VCaP (cell line): ENCODE measurements at regions not wholly inside any gene's neighbourhood (a gene's known extent, or its start where the extent isn't known, plus 50 kb on each side); places are given as distances from the start of the nearest gene placed in this dataset.

Experiments
- H3K27ac ChIP-seq: fragments of 450-650 bp; 2 replicates; pipeline ENCODE4 v1.5.1; 2017
- TF ChIP-seq, protein P1 (sequence below): fragments of 450-650 bp; conservative IDR thresholded peaks from 2 replicates; pipeline ENCODE4 v1.5.1; 2017; ENCODE audit warnings: mild to moderate bottlenecking, moderate library complexity

DNA sequence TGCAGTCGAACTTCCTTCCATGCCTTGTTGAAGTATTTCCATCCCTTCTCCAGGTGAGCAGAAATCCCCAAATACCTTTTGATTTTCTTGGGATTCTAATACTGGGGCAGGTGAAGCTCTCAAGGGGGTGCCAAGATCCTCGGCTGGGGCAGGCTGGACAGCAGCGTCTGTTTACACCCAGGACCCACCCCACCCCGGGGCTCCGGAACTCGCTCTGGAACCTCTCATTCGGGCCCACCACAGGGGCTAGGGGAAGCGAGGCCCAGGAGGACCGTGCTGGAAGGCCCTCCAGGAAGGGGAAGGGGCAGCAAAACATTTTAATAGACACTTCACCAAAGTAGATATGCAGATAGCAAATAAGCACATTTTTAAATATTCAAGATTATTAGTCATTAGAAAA lies 161.9 kb upstream of the GORAB start:
- H3K27ac ChIP-seq, result no peak overlapping the region
- TF ChIP-seq, protein P1, sequence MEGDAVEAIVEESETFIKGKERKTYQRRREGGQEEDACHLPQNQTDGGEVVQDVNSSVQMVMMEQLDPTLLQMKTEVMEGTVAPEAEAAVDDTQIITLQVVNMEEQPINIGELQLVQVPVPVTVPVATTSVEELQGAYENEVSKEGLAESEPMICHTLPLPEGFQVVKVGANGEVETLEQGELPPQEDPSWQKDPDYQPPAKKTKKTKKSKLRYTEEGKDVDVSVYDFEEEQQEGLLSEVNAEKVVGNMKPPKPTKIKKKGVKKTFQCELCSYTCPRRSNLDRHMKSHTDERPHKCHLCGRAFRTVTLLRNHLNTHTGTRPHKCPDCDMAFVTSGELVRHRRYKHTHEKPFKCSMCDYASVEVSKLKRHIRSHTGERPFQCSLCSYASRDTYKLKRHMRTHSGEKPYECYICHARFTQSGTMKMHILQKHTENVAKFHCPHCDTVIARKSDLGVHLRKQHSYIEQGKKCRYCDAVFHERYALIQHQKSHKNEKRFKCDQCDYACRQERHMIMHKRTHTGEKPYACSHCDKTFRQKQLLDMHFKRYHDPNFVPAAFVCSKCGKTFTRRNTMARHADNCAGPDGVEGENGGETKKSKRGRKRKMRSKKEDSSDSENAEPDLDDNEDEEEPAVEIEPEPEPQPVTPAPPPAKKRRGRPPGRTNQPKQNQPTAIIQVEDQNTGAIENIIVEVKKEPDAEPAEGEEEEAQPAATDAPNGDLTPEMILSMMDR, result no peak

DNA sequence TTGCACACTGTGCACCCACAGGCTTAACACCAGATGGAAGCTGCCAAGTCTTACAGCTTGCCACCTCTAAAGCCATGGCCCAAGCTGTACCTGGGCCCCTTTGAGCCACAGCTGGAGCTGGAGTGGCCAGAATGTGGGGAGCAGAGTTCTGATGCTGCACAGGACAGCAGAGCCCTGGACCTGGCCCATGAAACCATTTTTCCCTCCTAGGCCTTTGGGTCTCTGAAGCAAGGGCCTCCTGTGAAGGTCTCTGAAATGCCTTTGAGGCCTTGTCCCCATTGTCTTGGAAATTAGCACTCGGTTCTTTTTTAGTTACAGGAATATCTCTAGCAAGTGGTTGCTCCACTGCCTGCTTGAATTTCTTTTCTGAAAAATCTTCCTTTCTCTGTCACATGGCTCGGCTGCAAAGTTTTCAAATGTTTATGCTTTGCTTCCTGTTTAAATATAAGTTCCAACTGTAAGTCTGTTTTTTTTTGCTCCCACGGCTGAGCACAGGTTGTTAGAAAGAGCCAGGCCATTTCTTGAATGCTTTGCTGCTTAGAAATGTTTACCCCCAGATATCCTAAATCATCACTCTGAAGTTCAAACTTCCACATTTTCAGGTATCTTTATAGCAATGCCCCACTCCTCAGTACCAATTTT lies 156.8 kb upstream of the GORAB start:
- H3K27ac ChIP-seq, result no peak overlapping the region
- TF ChIP-seq, protein P1, result no peak

DNA sequence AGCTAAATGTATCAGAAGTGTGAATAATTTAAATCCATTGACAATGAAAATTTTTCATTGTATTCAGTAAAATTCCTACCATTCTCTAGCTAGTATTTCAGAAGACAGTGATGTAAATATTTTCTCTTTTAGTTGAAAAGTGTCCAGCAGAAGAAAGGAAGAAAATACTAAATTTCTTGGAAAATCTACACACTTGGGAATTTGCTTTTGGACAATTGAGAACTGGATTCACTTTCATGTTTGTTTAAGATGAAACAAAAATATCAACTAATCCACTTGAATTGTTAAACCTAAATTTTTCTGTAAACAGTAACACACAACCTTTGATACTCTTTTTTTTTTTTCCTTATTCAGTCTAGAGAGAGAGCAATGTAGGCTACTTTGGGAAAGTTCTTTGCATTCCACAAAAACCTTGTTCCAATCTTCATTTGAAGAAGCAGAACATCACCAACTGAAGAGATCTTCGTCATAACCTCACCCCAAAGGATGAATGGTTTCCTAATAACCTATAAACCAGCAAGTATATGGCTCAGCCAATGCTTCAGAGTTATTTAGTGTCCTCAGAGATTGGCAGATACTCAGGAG lies 155.1 kb upstream of the GORAB start:
- H3K27ac ChIP-seq, result no peak overlapping the region
- TF ChIP-seq, protein P1, result no peak

DNA sequence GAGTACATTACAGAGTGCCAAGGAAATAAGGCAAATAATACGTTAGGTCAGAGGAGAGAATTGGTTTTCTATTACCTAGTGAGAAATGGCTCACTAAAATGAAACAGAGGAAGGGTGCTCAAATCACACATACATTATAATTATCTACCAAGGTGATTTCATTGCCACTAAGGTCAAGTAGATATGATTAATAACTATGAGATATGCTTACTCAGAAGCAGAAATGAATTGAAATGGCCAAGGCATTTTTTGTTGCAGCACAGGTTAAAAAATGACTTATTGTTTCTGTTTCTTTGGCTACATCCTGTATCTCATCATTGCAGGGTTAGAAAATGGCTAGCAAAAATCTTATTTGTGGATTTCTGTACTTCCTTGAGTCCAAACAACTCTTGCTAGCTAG lies 154.5 kb upstream of the GORAB start:
- TF ChIP-seq, protein P1, result no peak
- H3K27ac ChIP-seq, result no peak overlapping the region

DNA sequence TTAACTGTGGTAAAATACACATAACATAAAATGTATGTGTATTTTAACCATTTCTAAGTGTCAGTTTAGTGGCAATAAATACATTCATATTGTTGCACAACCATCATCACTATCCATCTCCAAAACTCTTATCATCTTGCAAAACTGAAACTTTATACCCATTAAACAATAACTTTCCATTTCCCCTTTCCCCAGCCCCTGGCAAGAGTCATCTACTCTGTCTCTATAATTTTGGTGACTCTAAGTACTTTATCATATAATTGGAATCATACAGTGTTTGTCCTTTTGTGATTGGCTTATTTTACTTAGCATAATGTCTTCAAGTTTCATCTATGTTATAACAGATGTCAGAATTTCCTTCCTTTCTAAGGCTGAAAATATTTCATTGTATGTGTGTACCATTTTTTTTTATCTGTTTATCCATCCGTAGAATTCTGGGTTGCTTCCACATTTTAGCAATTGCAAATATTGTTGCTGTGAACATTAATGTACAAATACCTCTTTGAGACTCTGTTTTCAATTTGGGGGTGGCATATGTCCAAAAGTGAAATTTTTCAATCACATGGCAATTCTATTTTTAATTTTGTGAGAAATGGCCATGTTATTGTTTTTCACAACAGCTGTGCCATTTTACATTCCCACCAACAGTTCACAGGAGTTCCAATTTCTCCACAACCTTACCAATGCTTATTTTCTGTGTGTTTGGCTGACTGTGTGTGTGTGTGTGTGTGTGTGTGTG lies 153.9 kb upstream of the GORAB start:
- TF ChIP-seq, protein P1, result no peak
- H3K27ac ChIP-seq, result no peak overlapping the region

DNA sequence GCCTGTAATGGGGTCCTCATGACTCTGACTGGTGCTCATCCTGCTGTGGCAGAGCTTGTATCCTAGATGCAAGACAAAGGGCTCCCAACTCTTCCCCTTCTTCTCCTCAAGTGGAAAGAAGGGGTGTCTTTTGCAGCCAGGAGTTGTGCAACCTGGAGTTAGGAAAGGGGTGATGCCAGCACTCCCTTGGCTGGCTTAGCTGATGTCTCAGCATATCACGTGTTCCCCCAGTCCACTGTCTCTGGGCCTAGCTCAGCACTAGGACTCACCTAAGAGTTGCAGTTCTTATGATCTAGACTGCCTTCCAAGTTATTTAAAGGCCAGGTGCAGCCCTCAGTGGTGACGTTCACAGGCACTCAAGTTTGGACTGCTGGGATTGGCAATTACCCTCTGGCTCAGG lies 146.2 kb upstream of the GORAB start:
- TF ChIP-seq, protein P1, result no peak
- no peak overlapping the region for H3K27ac ChIP-seq

DNA sequence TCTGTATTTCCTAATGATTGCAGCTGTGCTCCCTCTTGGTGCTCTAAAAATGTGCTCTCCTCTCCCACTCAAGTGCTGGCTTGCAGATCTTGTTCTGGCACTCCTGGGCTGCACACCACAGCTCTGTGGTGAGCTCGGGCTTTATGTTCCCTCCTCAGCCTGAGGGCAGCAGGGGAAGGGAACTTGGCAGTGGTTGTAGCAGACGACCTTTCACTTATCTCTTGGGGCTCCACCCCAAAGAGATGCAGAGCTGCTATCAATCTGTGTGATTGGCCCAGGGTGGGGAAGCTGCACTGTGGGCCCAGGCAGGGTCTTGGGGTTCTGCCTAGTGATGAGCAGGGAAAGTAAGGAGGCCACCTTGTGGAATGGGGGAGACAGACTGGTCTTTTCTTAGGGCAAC lies 143.5 kb upstream of the GORAB start:
- TF ChIP-seq, protein P1, result no peak
- H3K27ac ChIP-seq, result no peak overlapping the region
